Renal cortex interstitium (tissue), 11 donors: ENCODE measurements at regions not wholly inside any gene's neighbourhood (a gene's known extent, or its start where the extent isn't known, plus 50 kb on each side); places are given as distances from the start of the nearest gene placed in this dataset.

Source experiments
- DNase-seq, 11 donors: peaks; one replicate each; pipeline ENCODE4 v3.0.0-alpha.2; 2013; ENCODE audit warnings: low read depth in 9 of 11, low spot score in 4 of 11; ENCODE audit errors: extremely low read depth in 1 of 11

GRCh38 chr11:19570889-19571288 is 141.7 kb upstream of the NAV2 start:
- no peak for DNase-seq

GRCh38 chr11:19567996-19568395 is 144.6 kb upstream of the NAV2 start:
- no peak for DNase-seq

- DNase-seq = no peak
These were observed 145.9 kb upstream of the NAV2 start for GRCh38 chr11:19566583-19567379.

GRCh38 chr11:19565639-19566038 is 147.0 kb upstream of the NAV2 start:
- DNase-seq = no peak

GRCh38 chr11:19562156-19562555 is 150.5 kb upstream of the NAV2 start:
- DNase-seq = no peak

GRCh38 chr11:19561011-19561410 is 151.6 kb upstream of the NAV2 start:
- DNase-seq = no peak

GRCh38 chr11:19560156-19560555 is 152.5 kb upstream of the NAV2 start:
- no peak for DNase-seq

- DNase-seq = no peak
These were observed 152.9 kb upstream of the NAV2 start for GRCh38 chr11:19559746-19560145.

- no peak for DNase-seq
These were observed 154.2 kb upstream of the NAV2 start for GRCh38 chr11:19558189-19558986.

GRCh38 chr11:19557720-19558140 is 154.9 kb upstream of the NAV2 start:
- DNase-seq = peak in 9 of 11 donors; percentile 37 to 68 (median 49)

- no peak for DNase-seq
These were observed 155.5 kb upstream of the NAV2 start for GRCh38 chr11:19557185-19557584.

GRCh38 chr11:19555266-19555665 is 157.4 kb upstream of the NAV2 start:
- no peak for DNase-seq

GRCh38 chr11:19553683-19554333 is 158.8 kb upstream of the NAV2 start:
- peak in 10 of 11 donors; percentile 37 to 70 (median 63) for DNase-seq

- DNase-seq = no peak
These were observed 159.9 kb upstream of the NAV2 start for GRCh38 chr11:19552656-19553260.

GRCh38 chr11:19552161-19552560 is 160.5 kb upstream of the NAV2 start:
- no peak for DNase-seq

- DNase-seq = no peak
These were observed 161.2 kb upstream of the NAV2 start for GRCh38 chr11:19551457-19551856.

GRCh38 chr11:19547044-19547443 is 165.6 kb upstream of the NAV2 start:
- DNase-seq = no peak

GRCh38 chr11:19546325-19546724 is 166.3 kb upstream of the NAV2 start:
- no peak for DNase-seq

- no peak for DNase-seq
These were observed 171.1 kb upstream of the NAV2 start for GRCh38 chr11:19541521-19542049.
